ENCODE measurements at regions not wholly inside any gene's neighbourhood (a gene's known extent, or its start where the extent isn't known, plus 50 kb on each side); places are given as distances from the start of the nearest gene placed in this dataset.
"Not testable (repeated sequence)": the region's sequence is repeated elsewhere in the genome, so short reads cannot be mapped to it uniquely, and the experiment has no call there.

DNA sequence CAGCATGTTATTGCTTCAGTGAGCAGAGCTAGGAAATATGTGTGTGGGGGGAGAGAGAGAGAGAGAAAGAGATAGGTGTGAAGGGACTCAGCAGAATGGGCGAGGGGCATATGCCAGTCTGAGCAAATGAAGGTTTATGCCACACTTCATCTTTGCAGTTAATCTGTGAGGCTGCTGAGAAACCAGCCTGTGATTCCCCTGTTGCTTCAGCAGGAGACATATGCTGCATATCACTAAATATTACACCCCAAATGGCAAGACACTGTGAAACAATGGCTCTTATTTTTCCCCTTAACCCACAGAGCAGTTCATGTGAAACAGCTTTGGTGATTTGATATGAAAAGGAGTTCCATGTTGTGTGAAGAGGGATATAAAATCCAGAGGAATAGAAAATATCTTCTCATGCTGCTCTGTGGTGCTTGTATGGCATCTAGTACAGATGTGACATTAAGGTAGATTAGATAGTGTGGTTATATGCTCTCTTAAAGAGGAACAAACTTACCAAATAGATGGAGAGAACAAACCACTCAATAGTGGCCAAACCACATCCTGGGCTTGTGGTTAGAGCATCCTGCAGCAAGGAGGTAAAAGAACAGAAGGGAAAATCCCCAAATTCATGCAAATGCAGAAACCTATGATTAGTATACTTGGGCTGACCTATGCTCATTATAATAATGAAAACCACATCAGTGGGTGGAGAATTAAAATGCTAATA, 864.2 kb downstream of the FAM181B start:
- DNase-seq: peak in 2 of 4 experiments; percentile 44 to 49

DNA sequence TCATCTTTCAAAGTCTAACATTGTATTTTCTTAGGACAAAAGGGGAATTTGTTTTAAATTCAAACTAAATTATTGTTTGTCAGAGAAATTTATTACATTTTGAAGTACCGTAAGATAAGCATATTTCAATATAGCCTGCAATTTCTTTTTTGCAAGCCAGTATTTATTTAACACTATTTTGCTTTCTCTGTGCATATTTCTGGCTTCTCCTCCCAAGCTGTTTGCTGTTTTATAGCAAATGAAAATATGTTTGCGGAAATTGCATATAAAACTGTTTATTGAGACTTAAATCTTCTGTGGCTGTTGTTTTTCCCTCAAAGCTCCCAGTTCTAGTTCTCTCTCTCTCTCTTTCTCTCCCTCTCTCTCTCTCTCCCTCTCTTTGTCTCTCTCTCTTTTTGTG, 866.8 kb downstream of the FAM181B start:
- no peak for DNase-seq

DNA sequence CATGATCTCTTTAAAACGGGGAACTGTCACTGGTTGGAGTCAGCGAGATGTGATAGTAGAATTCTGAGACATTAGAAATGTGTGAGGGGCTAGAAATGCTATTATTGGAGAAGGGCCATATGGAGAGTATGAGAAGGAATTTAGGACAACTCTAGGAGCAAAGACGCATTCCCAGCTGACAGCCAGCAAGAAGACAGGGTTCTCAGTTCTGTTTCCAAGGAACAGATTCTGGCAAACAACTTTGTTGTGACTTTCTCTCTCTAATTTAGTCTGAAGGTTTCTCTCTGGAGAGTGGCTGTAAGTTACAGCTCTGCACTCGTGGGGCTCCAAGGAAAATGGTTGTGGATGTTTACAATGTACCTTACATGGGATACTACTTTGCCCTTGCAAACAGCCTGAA, 876.3 kb downstream of the FAM181B start:
- no peak for DNase-seq

GRCh38 chr11:81853791-81854190, 879.9 kb downstream of the FAM181B start:
- DNase-seq: no peak

DNA sequence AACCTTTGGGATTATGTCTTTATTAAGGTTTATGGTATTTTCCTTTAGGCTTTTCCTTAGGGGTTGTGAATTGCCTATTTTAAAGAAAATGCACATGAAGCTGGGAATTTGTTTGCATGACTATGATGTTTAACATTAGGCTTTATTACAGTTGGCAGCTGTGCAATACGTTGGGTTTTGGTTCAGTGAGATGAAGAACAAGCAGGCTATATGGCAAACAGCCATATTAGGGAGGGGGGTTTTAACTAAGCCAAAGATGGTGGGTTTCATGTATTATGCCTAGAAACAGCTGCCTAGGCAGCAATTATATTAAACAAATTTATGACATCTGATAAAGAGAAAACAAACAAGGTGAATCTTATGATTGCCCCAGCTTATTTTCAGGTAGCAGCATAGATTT, 880.8 kb downstream of the FAM181B start:
- no peak for DNase-seq

DNA sequence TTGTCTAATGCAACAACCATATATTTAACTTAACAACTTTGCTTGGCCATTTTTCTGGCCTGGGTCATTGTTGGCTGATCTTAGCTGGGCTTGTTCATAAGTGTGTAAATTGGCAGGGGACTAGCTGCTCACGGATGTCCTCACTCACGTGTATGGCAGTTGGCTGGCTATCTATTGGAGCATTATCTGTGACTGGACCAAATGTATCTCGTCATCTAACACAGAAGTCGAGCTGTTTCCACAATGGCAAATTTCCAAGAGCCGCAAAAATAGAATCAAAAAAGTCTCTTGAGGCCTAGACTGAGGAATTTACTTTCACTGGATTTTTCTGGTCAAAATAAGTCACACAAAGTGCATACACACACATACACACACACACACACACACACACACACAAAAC, 893.3 kb downstream of the FAM181B start:
- no peak for DNase-seq

DNA sequence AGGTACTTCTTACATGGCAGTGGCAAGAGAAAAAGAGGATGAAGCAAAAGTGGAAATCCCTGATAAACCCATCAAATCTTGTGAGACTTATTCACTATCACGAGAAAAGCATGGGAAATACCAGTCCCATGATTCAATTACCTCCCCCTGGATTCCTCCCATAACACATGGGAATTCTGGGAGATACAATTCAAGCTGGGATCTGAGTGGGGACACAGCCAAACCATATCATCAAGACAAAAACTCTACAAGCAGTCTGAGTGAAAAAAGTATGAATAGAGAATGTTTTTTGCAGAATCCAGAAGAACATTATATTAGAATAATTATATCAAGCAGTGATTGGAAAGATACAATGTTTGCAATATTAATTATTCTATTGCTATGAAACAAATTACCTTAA, 893.7 kb downstream of the FAM181B start:
- no peak for DNase-seq

GRCh38 chr11:81839016-81839415, 894.6 kb downstream of the FAM181B start:
- no peak for DNase-seq

- DNase-seq: no peak
These were observed 903.7 kb downstream of the FAM181B start for GRCh38 chr11:81829976-81830375.

DNA sequence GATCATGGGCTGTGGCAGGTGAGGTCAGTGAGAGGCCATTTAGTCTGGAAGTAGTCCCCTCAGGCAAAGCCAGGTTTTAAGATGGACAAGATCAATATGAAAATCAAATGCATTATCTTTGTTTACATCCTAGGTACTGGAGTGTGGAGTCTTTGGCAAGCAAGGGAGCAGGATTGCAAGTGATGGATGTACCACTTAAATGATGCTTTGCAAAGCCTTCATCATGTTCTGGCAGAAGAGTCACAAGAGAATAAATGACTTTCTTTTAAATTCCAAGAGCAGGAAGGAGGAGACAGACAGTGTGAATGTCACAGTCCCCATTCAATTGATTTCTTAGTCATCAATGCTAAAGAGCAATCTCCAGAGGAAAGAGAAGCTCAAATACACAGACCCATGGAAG, 908.3 kb downstream of the FAM181B start:
- DNase-seq: no peak

- no peak for DNase-seq
These were observed 914.2 kb downstream of the FAM181B start for GRCh38 chr11:81819462-81819861.

GRCh38 chr11:81804858-81805257, 928.8 kb downstream of the FAM181B start:
- DNase-seq: no peak

DNA sequence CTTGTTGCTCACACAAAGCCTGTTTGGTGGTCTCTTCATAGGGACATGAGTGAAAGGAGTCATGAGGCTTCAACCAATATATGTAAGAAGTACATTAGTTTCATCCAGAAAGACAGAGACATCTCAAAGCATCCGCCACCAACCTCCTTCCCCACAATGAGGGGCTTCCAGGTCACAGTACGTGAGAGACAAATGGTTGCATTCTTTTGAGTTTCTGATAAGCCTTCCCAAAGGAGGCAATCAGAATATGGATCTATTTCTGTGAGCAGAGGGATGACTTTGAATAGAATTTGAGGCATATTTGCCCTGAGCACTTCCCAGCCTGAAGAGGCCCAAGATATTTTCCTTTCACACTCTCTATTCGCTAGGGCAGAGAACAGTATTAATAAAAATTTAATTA, 931.1 kb downstream of the FAM181B start:
- DNase-seq: no peak

- DNase-seq: no peak
These were observed 941.2 kb downstream of the FAM181B start for GRCh38 chr11:81792416-81792815.

GRCh38 chr11:81787584-81788049, 946.0 kb downstream of the FAM181B start:
- DNase-seq: no peak

DNA sequence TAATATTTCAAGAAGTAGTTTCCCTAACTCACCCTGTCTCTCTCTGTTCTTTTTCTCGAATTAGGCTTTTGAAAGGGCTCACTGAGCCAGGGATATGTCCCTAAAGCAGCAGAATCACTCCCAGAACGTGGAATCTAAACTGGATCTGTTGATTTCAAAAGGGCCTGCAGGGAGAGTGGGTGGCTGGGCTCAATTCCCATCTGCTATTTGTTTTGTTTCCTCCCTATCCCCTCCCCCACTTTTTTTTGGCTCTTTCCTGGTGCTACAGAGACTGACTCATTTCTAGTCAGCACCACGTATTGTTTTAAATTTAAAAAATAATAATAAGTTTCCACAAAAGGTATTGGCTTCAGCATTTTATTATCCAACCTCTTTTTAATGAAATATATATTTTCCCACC, 961.5 kb downstream of the FAM181B start:
- no peak for DNase-seq

DNA sequence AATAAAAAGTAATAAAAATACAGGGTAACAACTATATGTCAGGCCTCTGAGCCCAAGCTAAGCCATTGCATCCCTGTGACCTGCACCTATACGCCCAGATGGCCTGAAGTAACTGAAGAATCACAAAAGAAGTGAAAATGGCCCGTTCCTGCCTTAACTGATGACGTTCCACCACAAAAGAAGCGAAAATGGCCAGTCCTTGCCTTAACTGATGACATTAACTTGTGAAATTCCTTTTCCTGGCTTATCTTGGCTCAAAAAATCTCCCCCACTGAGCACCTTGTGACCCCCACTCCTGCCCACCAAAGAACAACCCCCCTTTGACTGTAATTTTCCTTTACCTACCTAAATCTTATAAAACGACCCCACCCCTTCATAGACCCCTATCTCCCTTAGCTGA, 963.8 kb downstream of the FAM181B start:
- not testable (repeated sequence) for DNase-seq

- DNase-seq: no peak
These were observed 976.6 kb downstream of the FAM181B start for GRCh38 chr11:81756864-81757595.

GRCh38 chr11:81749245-81749644, 984.4 kb downstream of the FAM181B start:
- no peak for DNase-seq

- no peak for DNase-seq
These were observed 989.1 kb downstream of the FAM181B start for GRCh38 chr11:81744336-81745116.

- no peak for DNase-seq
These were observed 1008.0 kb downstream of the FAM181B start for GRCh38 chr11:81725701-81726100.

- DNase-seq: no peak
These were observed 1016.0 kb downstream of the FAM181B start for GRCh38 chr11:81717695-81718094.

DNA sequence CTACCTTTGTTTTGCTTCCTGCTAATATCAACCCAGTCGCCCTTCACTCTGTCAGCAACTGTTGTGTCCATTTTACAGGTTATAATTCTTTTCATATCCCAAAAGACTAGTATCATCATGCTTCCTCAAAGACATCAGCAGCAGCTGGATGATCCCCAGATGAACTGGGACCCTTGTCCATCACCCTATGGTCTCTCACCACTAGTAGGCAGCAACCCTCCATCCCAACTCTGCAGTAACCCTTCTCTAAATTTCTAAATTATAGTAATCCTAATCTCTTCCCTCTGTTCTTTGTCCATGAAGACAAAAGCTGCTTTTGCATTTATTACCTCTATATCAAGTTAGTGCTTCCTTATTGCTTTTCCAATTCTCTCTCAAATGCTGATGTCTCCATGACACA, 1025.8 kb downstream of the FAM181B start:
- DNase-seq: no peak

DNA sequence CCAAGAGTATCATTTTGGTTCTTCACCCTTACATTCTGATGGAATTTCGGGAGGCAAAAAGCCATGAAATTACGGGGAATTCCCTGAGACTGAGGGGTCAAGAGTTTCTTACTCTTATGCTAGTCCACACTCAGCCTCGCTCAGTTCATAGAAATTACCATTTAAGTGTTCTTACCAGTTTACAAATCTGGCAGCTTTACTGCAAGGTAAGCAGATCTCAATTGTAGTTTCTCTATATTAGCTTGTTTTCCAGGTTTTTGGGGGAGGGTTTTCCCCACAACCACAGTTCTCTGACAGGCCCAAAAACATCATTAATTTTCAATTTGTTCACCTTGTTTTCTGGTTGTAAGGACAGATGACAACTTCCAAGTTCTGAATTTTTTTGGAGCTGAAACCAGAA, 1028.4 kb downstream of the FAM181B start:
- no peak for DNase-seq
